Transverse colon (tissue), 4 donors: ENCODE measurements at regions not wholly inside any gene's neighbourhood (a gene's known extent, or its start where the extent isn't known, plus 50 kb on each side); places are given as distances from the start of the nearest gene placed in this dataset.

Experiments used
- CTCF ChIP-seq, 5 experiments: fragments of 200-600 bp in 3 of 5; fragments of 450-650 bp in 2 of 5; sonication (generic) in 3 of 5; IDR thresholded peaks; 1 replicate in 2 of 5; 2 replicates in 3 of 5; pipeline ENCODE4 v1.5.1; 2016 to 2017; ENCODE audit warnings: antibody characterized with exemption in 5 of 5, inconsistent platforms in 3 of 5, mild to moderate bottlenecking in 2 of 5, moderate library complexity in 1 of 5
- EP300 ChIP-seq: sonication (generic); formaldehyde crosslinking; IDR thresholded peaks from one replicate; pipeline ENCODE4 v1.6.1; 2017; ENCODE audit warnings: antibody characterized with exemption, low read depth
- POLR2A ChIP-seq: fragments of 450-650 bp; IDR thresholded peaks from one replicate; pipeline ENCODE4 v1.6.1; 2016; ENCODE audit warnings: antibody characterized with exemption, mild to moderate bottlenecking, moderate library complexity
- POLR2AphosphoS5 ChIP-seq, 3 donors: sonication (generic); formaldehyde crosslinking; IDR thresholded peaks; one replicate each; pipeline ENCODE4 v1.6.1; 2016; ENCODE audit warnings: antibody characterized with exemption in 3 of 3

- TF ChIP-seq POLR2A (no peak), POLR2AphosphoS5 (IDR thresholded peaks at IDR 0.05) (no peak), CTCF (IDR thresholded peaks at IDR 0.05) (no peak), EP300 (no peak)
These were observed 115.9 kb downstream of the COX18 start for GRCh38 chr4:72953571-72953970.
